ENCODE measurements at regions not wholly inside any gene's neighbourhood (a gene's known extent, or its start where the extent isn't known, plus 50 kb on each side); places are given as distances from the start of the nearest gene placed in this dataset.

- Histone ChIP-seq H3K9me3 (no peaks in the 10 kb centered on the region), H3K4me1 (no peaks in the 10 kb centered on the region), H3K27ac (no peak overlapping the region), H3K36me3 (no peaks in the 10 kb centered on the region), H3K27me3 (no peaks in the 10 kb centered on the region), H3K4me3 (no peak overlapping the region)
- DNase-seq = no peak
- intact Hi-C loops (cut with DNase I) = no loop called here
- WGBS, 2 donors = 81 to 83% methylated on average over 2 of the region's 2 CpGs
- no peak for TF ChIP-seq CTCF (IDR thresholded peaks at IDR 0.05)
- TF ChIP-seq EP300 (IDR thresholded peaks at IDR 0.05) = no peak
- no peak for TF ChIP-seq POLR2AphosphoS5 (IDR thresholded peaks at IDR 0.05)
- TF ChIP-seq POLR2A (IDR thresholded peaks at IDR 0.05) = no peak
Observed at GRCh38 chr3:181616088-181617070, 95.3 kb upstream of the SOX2 start.

- no peaks in the 10 kb centered on the region for H3K4me1 ChIP-seq
- H3K4me3 ChIP-seq = no peak overlapping the region
- H3K9me3 ChIP-seq = no peaks in the 10 kb centered on the region
- intact Hi-C loops (cut with DNase I) = no loop called here
- no peak for TF ChIP-seq POLR2AphosphoS5 (IDR thresholded peaks at IDR 0.05)
- no peak for TF ChIP-seq CTCF (IDR thresholded peaks at IDR 0.05)
- no peak for TF ChIP-seq EP300 (IDR thresholded peaks at IDR 0.05)
- no peak for TF ChIP-seq POLR2A (IDR thresholded peaks at IDR 0.05)
- no peaks in the 10 kb centered on the region for H3K27me3 ChIP-seq
- DNase-seq = no peak
- H3K36me3 ChIP-seq = no peaks in the 10 kb centered on the region
- H3K27ac ChIP-seq = no peak overlapping the region
Observed at GRCh38 chr3:181615666-181616065, 96.1 kb upstream of the SOX2 start.

- Histone ChIP-seq H3K9me3 (no peaks in the 10 kb centered on the region), H3K4me3 (no peak overlapping the region), H3K36me3 (no peaks in the 10 kb centered on the region), H3K27ac (no peak overlapping the region), H3K27me3 (no peaks in the 10 kb centered on the region), H3K4me1 (no peaks in the 10 kb centered on the region)
- TF ChIP-seq POLR2AphosphoS5 (IDR thresholded peaks at IDR 0.05) = no peak
- TF ChIP-seq EP300 (IDR thresholded peaks at IDR 0.05) = no peak
- no peak for TF ChIP-seq POLR2A (IDR thresholded peaks at IDR 0.05)
- no peak for DNase-seq
- intact Hi-C loops (cut with DNase I) = no loop called here
Observed at GRCh38 chr3:181614878-181615277, 96.8 kb upstream of the SOX2 start.

GRCh38 chr3:181613813-181614212, 97.9 kb upstream of the SOX2 start:
- Histone ChIP-seq H3K27me3 (no peaks in the 10 kb centered on the region), H3K27ac (no peak overlapping the region), H3K9me3 (no peaks in the 10 kb centered on the region), H3K4me1 (no peaks in the 10 kb centered on the region), H3K36me3 (no peaks in the 10 kb centered on the region), H3K4me3 (no peak overlapping the region)
- no peak for DNase-seq
- intact Hi-C loops (cut with DNase I) = no loop called here
- WGBS, 2 donors = 66 to 74% methylated on average over 1 of the region's 1 CpG
- TF ChIP-seq POLR2AphosphoS5 (IDR thresholded peaks at IDR 0.05) (no peak), EP300 (IDR thresholded peaks at IDR 0.05) (no peak), CTCF (IDR thresholded peaks at IDR 0.05) (no peak), POLR2A (IDR thresholded peaks at IDR 0.05) (no peak)

GRCh38 chr3:181613191-181613590, 98.5 kb upstream of the SOX2 start:
- TF ChIP-seq POLR2A (IDR thresholded peaks at IDR 0.05) (no peak), EP300 (IDR thresholded peaks at IDR 0.05) (no peak), CTCF (IDR thresholded peaks at IDR 0.05) (no peak), POLR2AphosphoS5 (IDR thresholded peaks at IDR 0.05) (no peak)
- Histone ChIP-seq H3K4me3 (no peak overlapping the region), H3K27ac (no peak overlapping the region), H3K9me3 (no peaks in the 10 kb centered on the region), H3K4me1 (no peaks in the 10 kb centered on the region), H3K36me3 (no peaks in the 10 kb centered on the region), H3K27me3 (no peaks in the 10 kb centered on the region)
- intact Hi-C loops (cut with DNase I) = no loop called here
- DNase-seq = no peak
- 66 to 72% methylated on average over 1 of the region's 1 CpG for WGBS, 2 donors
